ENCODE measurements at regions not wholly inside any gene's neighbourhood (a gene's known extent, or its start where the extent isn't known, plus 50 kb on each side); places are given as distances from the start of the nearest gene placed in this dataset.
"Not testable (repeated sequence)": the region's sequence is repeated elsewhere in the genome, so short reads cannot be mapped to it uniquely, and the experiment has no call there.

DNA sequence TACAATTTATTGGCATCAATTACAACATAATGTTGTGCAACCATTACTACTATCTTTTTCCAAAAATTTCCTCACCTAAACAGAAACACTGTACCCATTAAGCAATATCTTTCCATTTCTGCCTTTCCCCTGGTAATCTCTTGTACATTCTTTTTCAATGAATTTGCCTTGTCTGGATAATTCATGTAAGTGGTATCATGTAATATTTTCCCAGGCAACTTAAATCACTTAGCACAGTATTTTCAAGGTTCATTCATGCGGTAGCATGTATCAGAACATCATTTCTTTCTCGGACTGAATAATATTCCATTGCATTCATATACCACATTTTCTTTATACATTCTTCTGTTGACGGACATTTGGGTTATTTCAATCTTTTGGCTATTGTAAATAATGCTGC lies 139.0 kb downstream of the GOLGA6L6 start:
- H3K9me3 ChIP-seq (replicated peaks); H3K4me3 ChIP-seq; DNase-seq (ENCODE audit: low read depth in 1 of 2, low spot score in 2 of 2); H3K27me3 ChIP-seq (replicated peaks); H3K27ac ChIP-seq; H3K4me1 ChIP-seq (replicated peaks); H3K36me3 ChIP-seq: not testable (repeated sequence)

DNA sequence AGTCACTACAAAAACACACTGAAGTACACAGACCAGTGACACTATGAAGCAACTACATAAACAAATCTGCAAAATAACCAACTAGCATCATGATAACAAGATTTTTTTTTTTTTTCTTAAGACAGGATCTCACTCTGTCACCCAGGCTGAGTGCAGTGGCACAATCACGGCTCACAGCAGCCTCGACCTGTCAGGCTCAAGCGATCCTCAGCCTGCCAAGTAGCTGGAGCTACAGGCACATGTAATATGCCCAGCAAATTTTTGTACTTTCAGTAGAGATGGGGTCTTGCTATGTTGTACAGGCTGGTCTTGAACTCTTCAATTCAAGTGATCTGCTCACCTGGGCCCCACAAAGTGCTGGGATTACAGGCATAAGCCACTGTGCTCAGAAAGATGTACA lies 140.5 kb downstream of the GOLGA6L6 start:
- not testable (repeated sequence) for H3K27ac ChIP-seq; H3K4me1 ChIP-seq (replicated peaks); DNase-seq (ENCODE audit: low read depth in 1 of 2, low spot score in 2 of 2); H3K9me3 ChIP-seq (replicated peaks); H3K36me3 ChIP-seq; H3K27me3 ChIP-seq (replicated peaks); H3K4me3 ChIP-seq

DNA sequence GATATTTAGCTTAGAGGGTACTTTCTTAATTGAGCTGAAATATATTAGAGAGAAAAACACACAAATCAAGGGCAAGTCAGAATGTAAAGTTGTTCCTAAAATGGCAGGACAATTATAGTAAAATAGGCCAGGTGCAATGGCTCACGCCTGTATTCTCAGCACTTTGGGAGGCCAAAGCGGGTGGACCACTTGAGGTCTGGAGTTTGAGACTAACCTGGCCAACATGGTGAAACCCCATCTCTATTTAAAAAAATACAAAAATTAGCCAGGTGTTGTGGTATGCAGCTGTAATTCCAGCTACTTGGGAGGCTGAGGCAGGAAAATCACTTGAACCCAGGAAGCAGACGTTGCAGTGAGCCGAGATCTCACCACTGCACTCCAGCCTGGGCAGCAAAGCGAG lies 142.9 kb downstream of the GOLGA6L6 start:
- H3K27ac ChIP-seq; H3K4me1 ChIP-seq (replicated peaks); H3K27me3 ChIP-seq (replicated peaks); H3K9me3 ChIP-seq (replicated peaks); H3K4me3 ChIP-seq; H3K36me3 ChIP-seq; DNase-seq (ENCODE audit: low read depth in 1 of 2, low spot score in 2 of 2): not testable (repeated sequence)

DNA sequence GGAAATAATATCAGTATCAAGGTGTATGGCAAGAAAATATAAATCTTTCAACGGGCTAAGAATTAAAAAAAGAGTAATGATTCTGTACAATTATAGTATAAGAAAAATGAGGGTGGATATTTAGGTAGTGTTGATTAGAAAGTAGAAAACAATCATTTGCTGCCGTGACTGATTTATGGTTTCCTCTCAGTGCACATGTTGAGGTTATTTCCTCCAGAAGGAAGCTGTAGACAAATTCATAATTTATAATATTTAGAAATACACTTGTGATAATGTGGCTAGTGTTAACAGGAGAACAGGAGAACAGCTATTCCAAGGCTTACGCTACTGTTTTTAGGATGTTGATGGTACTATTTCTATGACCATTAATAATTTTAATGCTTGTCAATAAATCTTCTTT lies 153.4 kb downstream of the GOLGA6L6 start:
- not testable (repeated sequence) for H3K4me3 ChIP-seq; H3K36me3 ChIP-seq; H3K27me3 ChIP-seq (replicated peaks); DNase-seq (ENCODE audit: low read depth in 1 of 2, low spot score in 2 of 2); H3K4me1 ChIP-seq (replicated peaks); H3K27ac ChIP-seq; H3K9me3 ChIP-seq (replicated peaks)

DNA sequence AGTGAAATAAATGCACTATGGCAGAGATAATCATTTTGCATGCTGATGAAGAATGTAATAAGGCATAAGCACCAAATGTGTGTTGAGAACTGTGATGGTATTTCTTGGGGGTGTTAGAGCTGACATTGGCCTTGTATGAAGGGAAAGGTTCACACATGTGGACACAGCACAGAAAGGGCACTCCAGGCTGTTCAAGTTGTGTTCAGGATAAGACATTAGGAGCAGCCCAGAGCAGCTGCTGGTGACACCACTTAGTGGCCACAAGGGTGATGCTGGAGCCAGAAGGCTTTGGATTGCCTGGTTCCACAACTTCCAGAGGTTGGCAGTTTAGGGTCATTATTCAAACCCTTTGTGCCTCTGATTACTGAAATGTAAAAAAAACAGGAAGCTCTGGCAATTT lies 155.4 kb downstream of the GOLGA6L6 start:
- no peaks in the 10 kb centered on the region for H3K27me3 ChIP-seq (replicated peaks)
- H3K27ac ChIP-seq, result no peak overlapping the region
- H3K4me3 ChIP-seq, result no peak overlapping the region
- no peaks in the 10 kb centered on the region for H3K9me3 ChIP-seq (replicated peaks)
- H3K36me3 ChIP-seq, result no peaks in the 10 kb centered on the region
- no peaks in the 10 kb centered on the region for H3K4me1 ChIP-seq (replicated peaks)
- DNase-seq (ENCODE audit: low read depth in 1 of 2, low spot score in 2 of 2), result no peak

DNA sequence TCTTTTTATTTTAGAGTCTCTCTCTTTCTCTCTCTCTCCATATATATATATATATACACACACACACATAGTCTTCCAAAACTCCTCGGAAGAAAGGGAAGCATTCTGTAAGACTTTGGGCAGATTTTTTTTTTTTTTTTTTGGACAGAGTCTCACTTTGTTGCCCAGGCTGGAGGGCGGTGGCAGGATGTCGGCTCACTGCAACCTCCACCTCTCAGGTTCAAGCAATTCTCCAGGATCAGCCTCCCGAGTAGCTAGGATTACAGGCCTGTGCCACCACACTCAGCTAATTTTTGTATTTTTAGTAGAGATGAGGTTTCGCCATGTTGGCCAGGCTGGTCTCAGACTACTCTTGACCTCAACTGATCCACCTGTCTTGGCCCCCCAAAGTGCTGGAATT lies 161.4 kb downstream of the GOLGA6L6 start:
- not testable (repeated sequence) for H3K4me3 ChIP-seq; DNase-seq (ENCODE audit: low read depth in 1 of 2, low spot score in 2 of 2); H3K36me3 ChIP-seq; H3K9me3 ChIP-seq (replicated peaks); H3K4me1 ChIP-seq (replicated peaks); H3K27me3 ChIP-seq (replicated peaks); H3K27ac ChIP-seq

DNA sequence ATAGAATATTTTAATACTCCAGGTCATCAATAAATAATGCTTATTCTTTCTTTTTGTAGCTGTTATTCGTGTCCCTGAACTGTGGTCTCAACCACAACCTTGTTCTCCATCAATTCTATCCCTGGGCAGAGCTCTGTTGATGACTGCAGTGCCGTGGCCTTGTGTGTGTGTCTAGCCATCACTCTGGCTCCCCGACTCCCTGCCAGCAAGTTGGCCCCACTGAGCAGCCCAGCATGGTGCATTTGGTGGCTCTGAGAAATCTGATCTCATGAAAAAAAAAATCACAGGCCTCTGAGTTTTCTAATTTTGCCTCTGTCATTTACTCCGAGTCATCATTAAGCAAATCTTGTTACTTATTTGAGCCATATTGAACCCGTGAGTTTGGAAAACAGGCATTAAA lies 164.7 kb downstream of the GOLGA6L6 start:
- Histone ChIP-seq H3K27ac (no peak overlapping the region), H3K36me3 (no peaks in the 10 kb centered on the region), H3K4me1 (replicated peaks) (no peaks in the 10 kb centered on the region), H3K27me3 (replicated peaks) (no peaks in the 10 kb centered on the region), H3K4me3 (no peak overlapping the region), H3K9me3 (replicated peaks) (no peaks in the 10 kb centered on the region)
- no peak for DNase-seq (ENCODE audit: low read depth in 1 of 2, low spot score in 2 of 2)

DNA sequence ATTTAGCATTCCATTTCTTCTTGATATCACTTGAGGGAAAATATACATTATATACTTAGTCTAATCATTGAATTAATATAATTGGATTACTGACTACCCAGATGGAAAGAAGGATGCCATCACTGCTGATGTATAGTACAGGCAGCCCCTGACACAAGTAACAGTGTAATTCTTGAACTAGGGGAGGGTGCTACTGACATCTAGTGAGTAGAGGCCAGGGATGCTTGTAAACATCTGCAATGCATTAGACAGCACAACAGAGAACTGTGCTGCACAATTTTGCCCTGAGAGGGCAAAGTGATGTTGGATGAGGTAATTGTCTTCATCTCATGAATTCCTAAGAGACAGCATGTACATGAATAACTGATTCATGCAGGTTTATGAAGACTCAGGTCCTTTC lies 169.2 kb downstream of the GOLGA6L6 start:
- H3K9me3 ChIP-seq (replicated peaks); DNase-seq (ENCODE audit: low read depth in 1 of 2, low spot score in 2 of 2); H3K27ac ChIP-seq; H3K4me3 ChIP-seq; H3K4me1 ChIP-seq (replicated peaks); H3K36me3 ChIP-seq; H3K27me3 ChIP-seq (replicated peaks): not testable (repeated sequence)

DNA sequence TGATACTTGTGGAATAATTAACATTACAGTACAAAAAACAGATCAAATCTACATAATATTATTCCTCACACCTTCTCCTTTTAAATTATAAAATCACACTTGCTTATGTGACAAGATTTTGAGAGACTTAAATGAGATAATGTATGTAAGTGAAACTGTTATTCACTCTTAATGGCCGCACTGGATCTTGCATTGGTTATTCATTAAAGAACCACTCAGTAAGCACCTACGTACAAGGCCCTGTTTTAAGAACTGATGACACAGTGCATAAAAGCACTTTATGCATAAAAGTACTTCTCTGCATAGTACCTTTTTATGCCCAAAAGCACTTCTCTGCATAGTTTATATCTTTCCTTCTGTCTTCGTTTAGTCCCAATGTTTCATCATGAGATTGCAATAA lies 172.1 kb downstream of the GOLGA6L6 start:
- Histone ChIP-seq H3K4me3 (no peak overlapping the region), H3K27ac (no peak overlapping the region), H3K4me1 (replicated peaks) (no peaks in the 10 kb centered on the region), H3K36me3 (no peaks in the 10 kb centered on the region), H3K9me3 (replicated peaks) (no peaks in the 10 kb centered on the region), H3K27me3 (replicated peaks) (no peaks in the 10 kb centered on the region)
- no peak for DNase-seq (ENCODE audit: low read depth in 1 of 2, low spot score in 2 of 2)

DNA sequence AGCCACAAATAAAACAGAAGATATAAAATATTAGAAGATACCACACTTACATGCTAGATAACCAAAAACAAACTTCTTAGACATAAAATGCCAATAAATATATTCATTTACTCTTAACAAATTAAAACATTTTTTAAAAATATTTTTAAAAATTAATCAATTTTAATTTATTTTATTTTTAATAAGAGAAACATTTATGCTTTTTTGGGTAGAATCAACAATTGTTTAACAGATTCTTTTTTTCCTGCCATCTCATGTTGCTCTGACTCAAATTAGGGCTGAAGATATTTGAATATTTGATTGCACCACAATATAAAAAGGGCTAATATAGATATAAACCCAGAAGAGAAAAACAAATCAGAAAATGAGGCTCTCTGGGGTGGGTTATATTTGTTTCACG lies 172.6 kb downstream of the GOLGA6L6 start:
- H3K27me3 ChIP-seq (replicated peaks), result no peaks in the 10 kb centered on the region
- H3K9me3 ChIP-seq (replicated peaks), result no peaks in the 10 kb centered on the region
- H3K4me3 ChIP-seq, result no peak overlapping the region
- no peak overlapping the region for H3K27ac ChIP-seq
- H3K4me1 ChIP-seq (replicated peaks), result no peaks in the 10 kb centered on the region
- DNase-seq (ENCODE audit: low read depth in 1 of 2, low spot score in 2 of 2), result no peak
- H3K36me3 ChIP-seq, result no peaks in the 10 kb centered on the region

DNA sequence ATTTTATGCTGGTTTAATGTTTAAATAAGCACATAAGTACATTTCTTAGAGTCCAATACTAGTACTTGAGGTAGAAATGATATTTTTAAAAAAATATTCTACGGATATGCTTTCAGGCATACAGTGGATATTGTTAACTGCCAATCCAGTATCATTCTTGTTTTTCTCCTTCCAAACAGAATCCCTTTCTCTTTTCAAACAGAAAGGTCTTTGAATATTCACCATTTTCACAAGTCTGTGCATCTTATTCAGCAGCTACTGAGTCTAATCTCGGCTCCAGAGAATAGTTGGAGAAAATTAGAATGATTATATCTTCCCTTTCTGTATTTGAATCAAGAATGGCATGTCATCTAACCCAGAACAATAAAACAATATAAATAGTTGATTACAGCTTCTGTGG lies 174.5 kb downstream of the GOLGA6L6 start:
- H3K27me3 ChIP-seq (replicated peaks), result no peaks in the 10 kb centered on the region
- no peak overlapping the region for H3K4me3 ChIP-seq
- no peaks in the 10 kb centered on the region for H3K36me3 ChIP-seq
- no peaks in the 10 kb centered on the region for H3K9me3 ChIP-seq (replicated peaks)
- DNase-seq (ENCODE audit: low read depth in 1 of 2, low spot score in 2 of 2), result no peak
- no peaks in the 10 kb centered on the region for H3K4me1 ChIP-seq (replicated peaks)
- no peak overlapping the region for H3K27ac ChIP-seq

DNA sequence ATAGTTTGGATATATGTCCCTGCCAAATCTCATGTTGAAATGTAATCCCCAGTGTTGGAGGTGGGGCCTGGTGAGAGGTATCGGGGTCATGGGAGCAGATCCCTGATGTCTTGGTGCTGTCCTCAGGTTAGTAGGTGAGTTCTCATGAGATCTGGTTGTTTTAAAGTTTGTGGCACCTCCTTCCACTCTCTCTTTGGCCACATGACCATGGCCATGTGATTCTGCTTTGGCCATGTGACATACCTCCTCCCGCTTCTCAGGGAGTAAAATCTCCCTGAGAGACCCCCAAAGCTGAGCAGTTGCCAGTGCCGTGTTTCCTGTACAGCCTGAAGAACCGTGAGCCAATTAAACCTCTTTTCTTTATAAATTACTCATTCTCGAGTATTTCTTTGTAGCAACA lies 178.0 kb downstream of the GOLGA6L6 start:
- H3K36me3 ChIP-seq; H3K4me3 ChIP-seq; H3K27ac ChIP-seq; H3K27me3 ChIP-seq (replicated peaks); H3K9me3 ChIP-seq (replicated peaks); DNase-seq (ENCODE audit: low read depth in 1 of 2, low spot score in 2 of 2); H3K4me1 ChIP-seq (replicated peaks): not testable (repeated sequence)

DNA sequence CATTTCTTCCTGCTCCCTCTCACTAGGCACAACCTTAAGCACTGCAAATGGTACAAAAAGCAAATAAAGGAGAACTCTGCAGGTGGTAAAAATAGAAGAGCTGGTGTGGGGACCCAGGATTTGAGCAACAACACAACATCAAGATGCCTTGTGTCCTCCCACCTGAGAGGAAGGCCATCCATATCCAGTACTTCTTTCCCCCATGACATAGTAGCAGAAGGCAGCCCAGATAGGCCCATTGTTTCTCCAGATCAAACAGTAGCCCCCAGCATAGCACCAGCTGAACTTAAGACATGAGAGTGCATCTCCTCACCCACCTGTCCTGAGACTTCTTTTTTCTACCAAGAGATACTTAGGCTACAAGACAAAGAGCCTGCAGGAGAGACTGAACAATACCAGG lies 180.5 kb downstream of the GOLGA6L6 start:
- Histone ChIP-seq H3K4me3 (no peak overlapping the region), H3K27ac (no peak overlapping the region), H3K9me3 (replicated peaks) (no peaks in the 10 kb centered on the region), H3K4me1 (replicated peaks) (no peaks in the 10 kb centered on the region), H3K36me3 (no peaks in the 10 kb centered on the region), H3K27me3 (replicated peaks) (no peaks in the 10 kb centered on the region)
- no peak for DNase-seq (ENCODE audit: low read depth in 1 of 2, low spot score in 2 of 2)

DNA sequence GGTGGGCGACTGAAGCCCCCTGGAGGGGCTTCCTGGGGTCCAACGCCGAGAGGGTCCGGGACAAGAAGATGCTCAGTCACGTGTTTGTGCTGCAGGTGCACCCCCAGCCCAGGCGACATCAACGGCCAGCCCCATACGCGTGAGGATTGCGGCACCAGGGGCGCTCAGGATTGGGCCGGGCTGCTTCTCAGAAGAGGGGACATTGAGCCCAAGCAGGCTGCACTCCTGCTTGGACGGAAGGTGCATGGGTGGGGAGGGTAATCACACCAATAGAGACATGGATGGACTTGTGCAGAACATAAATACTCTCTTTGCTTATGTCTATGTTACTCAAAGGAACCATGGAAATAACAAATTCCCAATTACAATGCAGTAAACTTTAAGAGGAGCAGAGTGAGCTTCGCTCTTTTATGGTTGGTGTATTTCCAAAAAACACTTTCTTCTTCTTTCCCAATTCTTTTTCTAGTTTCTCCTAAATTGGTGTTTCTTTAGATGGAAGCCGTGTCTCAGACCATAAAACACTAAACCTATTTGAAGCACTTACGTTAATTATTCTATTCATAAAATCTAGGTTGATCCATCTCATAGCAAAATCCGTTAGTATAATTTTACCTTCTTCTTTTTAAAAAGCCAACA lies 182.7 kb downstream of the GOLGA6L6 start:
- no peak overlapping the region for H3K4me3 ChIP-seq
- no peaks in the 10 kb centered on the region for H3K9me3 ChIP-seq (replicated peaks)
- no peak for DNase-seq (ENCODE audit: low read depth in 1 of 2, low spot score in 2 of 2)

DNA sequence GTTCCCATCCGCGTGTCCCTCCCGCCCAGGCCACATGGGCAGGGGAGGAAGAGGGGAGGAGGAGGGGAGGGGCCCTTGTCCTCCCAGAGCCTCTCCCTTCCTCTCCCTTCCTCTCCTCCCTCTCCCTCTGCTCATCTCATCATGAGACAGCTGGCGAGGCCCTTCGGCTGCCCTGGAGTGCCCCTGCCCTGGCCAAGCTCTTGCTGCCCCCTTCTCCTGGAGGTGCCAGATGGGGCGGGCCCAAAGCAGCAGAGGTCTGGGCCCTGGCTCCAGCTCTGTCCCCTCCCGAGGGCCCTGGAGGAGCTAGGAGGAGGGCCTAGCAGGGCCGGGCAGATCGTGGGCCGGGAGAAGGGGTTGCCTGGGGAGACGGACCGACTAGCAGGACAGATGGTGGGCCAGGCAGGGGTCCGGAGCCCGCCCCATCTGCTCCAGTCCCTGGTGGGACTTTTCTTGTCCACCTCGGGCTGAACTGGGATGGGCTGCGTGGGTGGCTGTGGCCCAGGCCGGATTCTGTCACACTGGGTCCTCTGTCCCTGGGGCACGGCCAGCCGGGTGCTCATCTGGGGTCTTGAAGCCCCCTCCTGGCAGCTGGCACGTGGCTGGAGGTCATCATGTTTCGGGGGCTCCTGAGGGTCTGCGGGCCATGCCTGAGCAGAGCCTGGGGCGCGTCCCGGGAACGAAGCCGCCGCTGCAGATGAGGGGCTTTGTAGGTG lies 183.4 kb downstream of the GOLGA6L6 start:
- DNase-seq (ENCODE audit: low read depth in 1 of 2, low spot score in 2 of 2), result no peak
- Histone ChIP-seq H3K27ac (no peak overlapping the region), H3K36me3 (no peaks in the 10 kb centered on the region), H3K4me1 (replicated peaks) (no peaks in the 10 kb centered on the region), H3K4me3 (no peak overlapping the region), H3K27me3 (replicated peaks) (no peaks in the 10 kb centered on the region), H3K9me3 (replicated peaks) (no peaks in the 10 kb centered on the region)

More for the DNA sequence above, 182.7 kb downstream of the GOLGA6L6 start:
- Histone ChIP-seq H3K27ac (no peak overlapping the region), H3K36me3 (no peaks in the 10 kb centered on the region), H3K4me1 (replicated peaks) (no peaks in the 10 kb centered on the region), H3K27me3 (replicated peaks) (no peaks in the 10 kb centered on the region)

Data from SJSA1 (cell line).